RPMI8226 (cell line): ENCODE measurements at regions not wholly inside any gene's neighbourhood (a gene's known extent, or its start where the extent isn't known, plus 50 kb on each side); places are given as distances from the start of the nearest gene placed in this dataset.

Experiments
- DNase-seq: peaks from one replicate; pipeline ENCODE4 v3.0.0-alpha.2; 2015

DNA sequence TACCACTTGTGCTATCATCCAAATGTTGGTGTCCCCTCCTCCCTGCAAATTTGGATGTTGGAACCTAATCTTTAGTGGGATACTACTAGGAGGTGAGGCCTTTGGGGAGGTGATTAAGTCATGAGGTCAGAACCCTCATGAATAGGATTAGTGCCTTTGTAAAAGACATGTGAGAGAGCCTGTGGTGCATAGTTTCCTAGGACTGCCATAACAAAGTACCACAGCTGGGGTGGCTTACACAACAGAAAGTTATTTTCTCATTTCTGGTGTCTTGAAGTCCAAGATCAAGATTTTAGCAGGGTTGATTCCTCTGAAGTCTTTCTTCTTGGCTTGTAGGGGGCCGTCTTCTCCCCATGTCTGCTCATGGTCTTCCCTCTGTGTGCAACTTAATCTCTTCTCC lies 562.6 kb upstream of the ARGLU1 start:
- DNase-seq: no peak

DNA sequence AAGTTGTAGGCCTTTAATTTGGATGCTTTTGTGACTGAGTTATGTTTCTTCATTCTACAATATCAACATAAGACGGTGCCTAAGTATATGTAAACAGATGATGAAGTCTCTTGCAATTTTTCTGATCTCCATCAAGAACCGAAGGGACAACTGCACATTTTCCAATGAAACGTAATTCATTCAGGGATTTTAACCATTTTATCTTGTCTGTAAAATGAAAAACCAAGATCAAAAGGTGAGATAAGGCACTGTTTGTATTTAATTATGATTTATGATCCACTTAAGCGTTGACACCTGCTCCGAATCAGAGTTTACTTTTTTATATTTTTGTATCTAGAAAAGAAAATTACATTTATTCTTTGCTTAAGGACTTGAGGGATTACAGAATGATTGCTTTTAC lies 556.8 kb upstream of the ARGLU1 start:
- no peak for DNase-seq

DNA sequence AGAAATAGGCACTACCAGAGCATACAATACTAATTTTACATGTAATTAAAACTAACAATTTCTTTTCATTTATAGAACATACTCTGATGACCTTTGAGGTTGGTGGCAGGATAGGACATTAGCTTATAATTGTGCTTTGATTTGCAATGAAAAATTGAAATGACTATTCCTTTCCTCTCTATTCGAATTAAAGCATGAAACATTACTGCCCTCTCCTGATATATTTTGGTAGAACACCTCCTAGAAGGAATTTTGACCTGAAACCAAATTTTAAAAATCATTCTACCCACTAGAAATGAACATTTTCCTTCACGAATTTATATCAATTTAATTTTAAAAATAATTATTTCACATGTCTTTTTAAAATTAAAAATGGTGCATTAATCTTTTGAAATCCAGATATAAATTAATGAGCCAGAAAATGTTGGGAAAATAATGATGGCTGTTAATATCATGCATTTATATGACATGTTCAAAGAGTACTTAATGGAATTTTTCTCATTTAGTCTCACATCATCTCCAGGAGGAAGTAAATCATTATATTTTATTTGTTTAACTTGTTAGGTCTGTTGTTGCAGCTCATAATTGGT lies 556.3 kb upstream of the ARGLU1 start:
- DNase-seq: peak; percentile 10

DNA sequence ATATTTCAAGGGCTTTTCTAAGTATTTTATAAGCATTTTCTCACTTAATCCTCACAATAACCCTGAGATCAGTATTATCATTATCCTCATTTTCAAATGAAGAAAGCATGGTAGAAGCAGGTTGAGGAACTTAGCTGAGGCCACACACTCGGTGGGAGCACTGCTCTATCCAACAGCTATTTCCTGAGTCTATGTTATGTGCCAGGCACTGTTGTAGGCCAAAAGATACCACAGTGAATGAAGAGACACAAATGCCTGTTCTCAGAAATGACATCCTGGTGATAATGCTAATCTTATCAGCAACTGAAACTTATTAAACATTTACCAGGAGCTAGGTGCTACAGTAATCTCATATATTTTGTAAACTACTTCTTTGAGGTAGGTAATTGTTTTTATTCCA lies 553.9 kb upstream of the ARGLU1 start:
- DNase-seq: no peak

DNA sequence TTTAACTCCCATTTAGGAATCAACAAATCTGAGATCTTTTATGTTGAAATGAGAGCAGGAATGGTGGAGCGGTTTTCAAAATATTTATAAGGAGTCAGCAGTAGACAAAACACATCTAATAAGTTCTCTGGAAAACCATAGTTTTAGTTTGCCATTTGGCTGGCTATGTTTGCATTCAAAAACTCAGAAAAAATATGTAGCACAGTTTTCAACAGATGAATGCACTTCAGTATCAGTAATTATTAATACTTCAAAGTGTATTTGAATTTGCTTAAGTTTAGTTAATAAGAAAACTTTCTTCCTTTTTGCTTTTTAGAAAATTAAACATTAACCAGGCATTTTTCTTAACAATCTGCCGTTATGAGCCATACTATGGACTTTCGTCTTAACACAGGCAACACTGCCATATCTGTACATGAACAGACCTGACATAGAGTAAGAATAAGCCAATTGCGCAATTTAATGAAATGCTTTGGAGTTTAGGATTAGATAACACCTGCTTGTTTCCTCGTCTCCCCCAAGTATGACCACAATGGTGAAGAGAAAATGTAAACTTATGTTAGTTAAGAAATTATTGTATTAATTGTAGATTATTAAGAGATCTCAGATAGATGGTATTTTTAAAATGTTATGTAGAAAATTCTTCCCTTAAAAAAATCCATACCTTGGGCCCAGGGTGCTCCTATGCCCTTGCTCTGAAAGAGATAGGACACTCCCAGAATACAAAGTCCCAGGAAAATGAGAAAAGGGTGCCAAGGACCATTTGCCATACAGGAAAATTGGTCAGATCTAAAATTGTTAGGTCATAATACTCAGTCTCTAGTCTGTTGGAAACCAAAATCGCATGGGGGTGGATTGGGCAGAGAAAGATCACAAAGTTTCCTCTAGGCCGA lies 552.3 kb upstream of the ARGLU1 start:
- no peak for DNase-seq

DNA sequence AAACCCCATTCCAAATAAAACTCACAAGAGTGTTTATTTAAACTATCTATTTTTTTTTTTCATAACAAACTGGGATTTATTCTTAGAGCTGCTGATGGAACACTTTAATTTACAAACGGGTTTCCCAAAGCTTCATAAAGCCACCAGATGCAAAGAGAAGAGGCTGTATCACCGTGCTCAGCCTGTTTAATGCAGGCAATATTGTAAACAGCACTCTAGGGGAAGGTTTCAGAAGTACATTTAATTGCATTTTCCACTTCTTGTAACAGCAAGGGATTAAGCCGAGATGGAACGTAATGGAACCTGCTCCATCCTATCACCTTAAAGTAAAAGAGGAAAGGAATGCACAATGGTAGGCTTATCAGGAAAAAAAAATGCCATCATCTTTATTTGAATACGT lies 550.6 kb upstream of the ARGLU1 start:
- DNase-seq: no peak

DNA sequence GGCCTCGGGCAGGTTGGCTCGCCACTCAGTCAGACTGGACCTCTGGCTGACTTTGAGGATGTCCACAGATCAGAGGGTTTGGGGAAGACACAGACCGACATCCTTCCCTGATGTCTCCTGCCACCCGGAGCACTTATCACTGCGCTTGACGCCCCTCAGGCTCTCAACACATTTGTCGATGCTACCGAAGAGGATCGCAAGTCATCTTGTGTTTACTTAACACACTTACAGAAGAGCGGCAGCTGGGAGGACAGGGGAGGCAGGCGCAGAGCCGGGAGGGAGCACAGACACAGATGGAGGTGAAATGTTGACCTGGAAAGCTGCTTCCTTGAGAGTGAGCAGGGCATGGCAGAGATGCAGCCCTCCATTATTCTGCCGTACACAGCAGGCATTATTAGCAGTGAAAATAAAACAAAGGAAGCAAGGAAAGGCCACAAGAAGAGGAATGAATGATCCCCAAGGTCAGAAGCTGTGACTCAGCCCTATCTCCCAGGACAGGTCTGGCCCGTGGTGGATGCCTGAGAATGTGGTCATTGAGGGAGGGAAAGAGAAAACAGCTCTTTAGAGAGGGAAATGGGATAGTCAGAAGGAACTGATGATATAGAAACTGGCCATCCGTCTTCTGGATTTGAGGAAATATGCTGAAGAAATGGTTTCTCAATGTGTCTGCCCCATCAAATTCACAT lies 549.5 kb upstream of the ARGLU1 start:
- no peak for DNase-seq

DNA sequence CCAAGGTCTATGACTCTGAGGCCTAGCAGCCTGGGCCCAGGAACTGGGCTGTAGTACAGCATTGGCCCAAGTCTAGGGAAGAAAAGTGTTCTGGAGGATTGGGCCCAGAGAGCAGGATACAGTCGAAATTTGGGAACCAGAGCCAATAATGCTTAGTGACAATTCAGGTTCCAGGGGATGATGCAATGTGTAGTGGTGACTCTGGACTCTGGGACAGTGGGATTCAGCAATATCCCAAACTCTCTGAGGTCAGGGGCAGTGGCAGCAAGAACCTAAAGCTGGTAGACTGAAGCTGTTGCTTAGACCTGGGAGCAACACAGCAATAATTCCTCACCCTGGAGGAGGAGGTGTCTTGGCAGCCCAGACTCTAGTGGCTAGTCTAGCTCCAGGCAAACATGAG lies 545.5 kb upstream of the ARGLU1 start:
- DNase-seq: no peak

DNA sequence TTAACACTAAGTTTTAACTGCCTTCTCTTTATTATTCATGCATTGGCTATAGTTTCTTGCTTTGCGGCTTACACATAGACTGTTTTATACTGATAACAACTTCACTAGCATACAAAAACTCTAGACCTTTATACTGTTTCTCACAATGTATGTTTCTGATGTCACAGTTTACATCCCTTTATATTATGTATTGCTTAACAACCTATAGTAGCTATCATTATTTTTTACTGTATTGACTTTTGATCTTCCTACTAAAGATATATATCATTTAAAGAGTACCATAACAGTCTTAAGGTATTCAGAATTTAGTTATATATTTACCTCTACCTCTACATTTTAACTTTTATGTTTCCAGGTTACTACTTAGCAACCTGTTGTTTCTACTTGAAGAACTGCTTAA lies 543.3 kb upstream of the ARGLU1 start:
- DNase-seq: no peak

DNA sequence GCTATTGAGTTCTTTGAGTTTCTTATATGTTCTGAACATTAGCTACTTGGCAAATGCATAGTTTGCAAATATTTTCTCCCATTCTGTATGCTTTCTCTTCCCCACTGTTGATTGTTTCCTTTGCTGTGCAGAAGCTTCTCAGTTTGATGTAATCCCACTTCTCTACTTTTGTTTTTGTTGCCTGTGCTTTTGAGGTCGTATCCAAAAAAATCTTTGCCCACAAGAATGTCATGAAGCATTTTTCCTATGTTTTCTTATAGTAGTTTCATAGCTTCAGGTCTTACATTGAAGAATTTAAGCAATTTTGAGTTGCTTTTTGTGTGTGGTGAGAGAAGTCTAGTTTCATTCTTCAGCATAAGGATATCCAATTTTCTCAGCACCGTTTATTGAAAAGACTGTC lies 536.7 kb upstream of the ARGLU1 start:
- DNase-seq: no peak

DNA sequence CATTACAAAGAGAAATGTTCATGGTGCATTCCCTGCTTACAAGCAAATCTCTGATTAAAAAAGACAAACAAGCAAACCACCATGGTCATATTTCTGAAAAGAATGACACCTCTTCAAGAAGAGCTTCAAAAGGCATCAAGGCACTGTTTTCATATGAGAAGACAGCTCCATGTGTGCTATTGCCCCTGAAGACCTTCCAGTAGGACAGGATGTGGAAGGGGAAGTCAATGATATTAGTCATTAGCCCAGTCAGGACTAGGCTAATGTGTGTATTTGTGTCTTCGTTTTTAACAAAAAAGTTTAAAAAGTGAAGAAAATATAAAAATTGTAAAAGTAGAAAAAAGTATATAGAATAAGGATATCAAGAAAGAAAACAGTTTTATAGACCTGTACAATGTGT lies 534.7 kb upstream of the ARGLU1 start:
- no peak for DNase-seq

DNA sequence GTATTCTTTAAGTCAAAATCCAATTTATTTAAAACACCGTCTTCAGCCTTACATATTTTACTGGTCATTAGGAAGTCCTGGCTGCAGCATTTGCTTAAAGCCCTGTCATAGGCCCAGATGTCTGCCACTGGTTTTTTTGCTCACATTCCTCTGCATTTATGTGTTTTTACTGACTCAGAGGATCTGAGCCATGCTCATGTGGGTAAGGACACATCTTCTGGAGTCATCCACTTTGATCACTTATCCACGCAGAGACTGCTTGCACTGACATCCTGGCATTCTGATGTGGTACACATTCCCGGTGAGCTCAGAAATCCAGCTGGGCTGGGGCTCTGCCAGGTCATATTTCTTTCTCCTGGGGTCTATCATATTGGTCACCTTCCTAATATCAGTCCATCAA lies 531.7 kb upstream of the ARGLU1 start:
- DNase-seq: no peak

DNA sequence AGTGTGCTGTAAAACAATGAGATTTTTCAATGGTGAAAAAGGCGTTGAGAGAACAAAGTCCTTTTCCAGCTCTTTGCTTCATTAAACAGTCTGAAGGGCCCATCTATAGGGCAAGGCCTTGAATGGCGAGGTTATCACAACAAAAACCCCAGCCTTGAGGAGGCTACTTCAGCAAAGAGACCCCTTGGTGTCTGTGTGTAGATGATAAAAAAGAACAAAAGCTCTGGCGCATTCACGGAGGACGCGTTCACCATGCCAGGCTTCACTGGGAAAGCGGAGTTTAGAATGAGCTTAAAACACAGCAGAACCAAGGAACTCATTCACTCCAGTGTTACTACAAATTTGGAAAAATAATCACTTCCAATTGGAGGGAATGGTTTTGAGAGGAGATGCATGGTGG lies 530.0 kb upstream of the ARGLU1 start:
- no peak for DNase-seq

DNA sequence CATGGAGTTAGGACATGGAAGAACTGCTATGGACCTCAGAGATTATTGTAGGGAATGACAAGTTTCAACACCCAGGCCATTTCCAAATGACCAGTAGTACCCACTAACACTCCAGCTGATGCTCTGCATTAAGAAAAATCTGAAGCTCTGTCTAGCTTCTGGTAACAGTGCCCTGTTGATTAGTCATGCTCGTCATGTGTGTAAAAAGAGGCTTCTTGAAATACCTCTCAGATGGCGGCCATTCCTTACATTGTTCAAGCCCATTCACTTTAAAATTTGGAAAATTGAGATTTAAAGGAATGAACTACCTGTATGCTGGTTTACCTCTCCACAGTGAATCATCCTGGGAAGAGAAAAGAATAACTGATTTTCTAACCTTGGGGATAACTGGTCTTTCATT lies 527.9 kb upstream of the ARGLU1 start:
- DNase-seq: no peak

DNA sequence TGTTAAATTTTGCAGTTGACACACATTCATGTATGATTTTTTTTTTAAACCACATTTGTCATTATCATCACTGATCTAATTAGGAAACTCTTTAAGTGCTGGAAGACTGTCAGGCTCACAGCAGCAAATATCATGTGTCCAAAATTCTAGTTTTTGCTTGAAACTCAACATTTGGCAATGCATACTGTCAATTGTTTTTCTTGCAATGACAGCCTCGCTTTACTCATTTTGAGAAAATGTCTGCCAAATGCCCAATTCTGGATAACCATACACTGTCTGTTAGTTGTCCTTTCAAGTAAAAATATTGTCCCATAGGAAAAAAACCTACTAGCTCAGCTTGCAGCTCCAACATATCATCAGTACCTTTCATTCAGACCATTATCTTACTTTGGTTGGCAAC lies 523.9 kb upstream of the ARGLU1 start:
- no peak for DNase-seq

DNA sequence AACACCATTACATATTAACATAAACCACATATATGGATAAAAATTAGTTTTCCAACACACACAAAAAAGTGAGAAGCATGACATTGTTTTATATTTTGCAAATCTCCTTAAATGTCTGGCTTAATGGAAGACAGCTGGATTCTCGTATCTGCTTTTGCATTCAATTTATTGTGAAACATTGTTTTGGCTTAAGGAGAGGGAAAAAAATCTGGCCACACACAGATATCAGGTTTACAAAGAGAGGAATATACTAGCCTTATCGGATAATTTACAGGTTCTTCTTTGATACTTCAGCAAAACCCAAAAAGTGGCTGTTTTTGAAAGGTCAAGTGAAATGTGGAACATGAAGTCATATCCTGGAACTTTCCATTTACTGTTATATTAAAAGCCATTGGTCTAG lies 523.5 kb upstream of the ARGLU1 start:
- DNase-seq: no peak

DNA sequence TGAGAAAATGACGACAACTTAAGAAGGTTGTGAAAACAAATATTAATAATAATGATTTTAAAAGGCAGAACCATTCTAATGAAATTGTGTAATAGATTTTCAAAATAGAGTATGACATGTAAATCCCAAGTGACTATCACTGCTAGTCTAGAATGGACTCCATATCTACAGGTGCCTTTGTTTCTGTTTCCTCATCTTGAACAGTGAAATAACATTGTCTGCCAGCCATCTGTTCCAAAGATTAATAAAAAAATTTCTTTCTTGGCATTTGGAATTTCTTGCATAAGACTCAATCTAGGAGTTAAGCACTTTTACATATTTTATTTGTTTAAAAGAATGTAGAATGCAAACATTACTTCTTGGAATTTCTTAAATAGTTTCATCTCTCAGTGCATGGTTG lies 520.1 kb upstream of the ARGLU1 start:
- no peak for DNase-seq

DNA sequence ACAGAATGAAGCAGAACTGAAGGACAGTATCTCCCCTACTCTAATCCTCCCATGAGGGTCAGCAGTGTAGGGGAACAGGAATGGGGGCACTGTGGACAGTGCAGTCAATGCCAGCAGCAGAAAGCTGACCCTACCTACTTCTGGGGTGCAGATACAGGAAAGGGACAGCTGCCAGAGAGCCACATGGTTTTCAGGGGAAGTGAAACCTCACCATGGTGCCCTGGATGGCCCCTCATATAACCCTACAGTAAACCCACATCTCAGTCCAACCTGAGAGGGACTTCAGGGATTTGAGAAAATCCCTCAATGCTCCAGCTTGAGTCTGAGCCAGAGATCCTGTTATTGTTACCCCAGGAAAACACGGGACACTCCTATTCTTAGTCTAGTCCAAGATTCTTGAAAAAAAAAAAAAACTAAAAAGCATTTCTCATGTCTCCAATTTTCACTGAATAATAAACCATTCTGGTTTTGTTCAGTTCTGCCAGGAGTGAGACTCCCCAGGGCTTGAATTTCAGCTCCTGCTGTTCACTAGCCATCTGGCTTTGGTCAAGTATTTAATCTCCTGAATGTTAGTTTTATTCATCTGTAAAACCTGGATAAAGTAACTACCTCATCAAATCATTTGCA lies 511.6 kb upstream of the ARGLU1 start:
- peak; percentile 15 for DNase-seq

DNA sequence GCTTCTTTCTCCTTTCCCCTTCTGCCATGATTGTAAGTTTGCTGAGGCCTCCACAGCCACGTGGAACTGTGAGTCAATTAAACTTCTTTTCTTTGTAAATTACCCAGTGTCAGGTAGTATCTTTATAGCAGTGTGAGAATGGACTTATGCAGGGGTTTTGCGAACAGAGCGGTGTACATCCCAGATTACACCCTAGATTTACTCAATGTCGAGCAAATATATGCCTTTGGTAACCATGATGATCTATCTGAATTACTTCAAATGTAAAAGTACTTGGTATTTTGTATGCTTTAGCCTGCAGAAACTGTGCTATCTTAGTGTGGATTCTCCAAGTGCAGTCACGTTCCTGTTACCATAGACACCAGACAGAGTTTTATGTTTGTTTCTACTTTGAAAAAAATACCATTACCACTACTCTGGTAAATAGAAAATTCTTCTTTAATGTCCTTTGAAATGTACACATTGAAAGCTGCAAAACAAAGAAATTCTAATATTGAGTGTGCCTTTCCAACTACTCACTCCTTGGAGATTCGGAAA lies 510.4 kb upstream of the ARGLU1 start:
- DNase-seq: no peak

DNA sequence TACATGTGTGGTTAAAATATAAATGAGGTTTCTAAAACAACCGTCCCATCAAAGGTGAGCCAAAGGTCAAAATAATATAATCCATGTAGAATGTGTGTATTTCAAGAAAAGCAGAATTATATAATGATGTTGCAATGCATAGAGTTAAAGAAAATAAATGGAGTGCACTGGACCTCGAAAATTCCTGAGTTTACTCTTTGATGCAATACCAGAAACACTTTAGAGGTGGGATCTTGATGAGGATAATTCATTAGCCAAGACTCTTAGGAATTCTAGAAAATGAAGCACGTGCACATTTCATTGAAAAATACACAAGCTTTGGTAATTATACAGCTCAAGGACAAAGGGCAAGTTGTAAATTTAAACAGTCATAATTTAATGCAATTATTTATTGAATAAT lies 508.9 kb upstream of the ARGLU1 start:
- no peak for DNase-seq

DNA sequence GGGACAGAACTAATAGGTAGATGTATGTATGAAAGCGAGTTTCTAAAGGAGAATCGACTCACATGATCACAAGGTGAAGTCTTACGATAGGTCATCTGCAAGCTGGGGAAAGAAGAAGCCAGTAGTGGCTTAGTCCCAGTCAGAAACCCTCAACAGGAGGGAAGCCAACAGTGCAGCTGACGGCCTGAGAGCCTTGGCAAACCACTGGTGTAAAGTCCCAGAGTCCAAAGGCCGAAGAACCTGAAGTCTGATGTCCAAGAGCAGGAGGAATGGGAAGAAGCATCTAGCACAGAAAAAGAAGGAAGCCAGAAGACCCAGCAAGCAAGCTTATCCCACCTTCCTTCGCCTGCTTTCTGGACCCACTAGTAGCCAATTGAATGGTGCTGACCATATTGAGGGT lies 507.6 kb upstream of the ARGLU1 start:
- DNase-seq: no peak

DNA sequence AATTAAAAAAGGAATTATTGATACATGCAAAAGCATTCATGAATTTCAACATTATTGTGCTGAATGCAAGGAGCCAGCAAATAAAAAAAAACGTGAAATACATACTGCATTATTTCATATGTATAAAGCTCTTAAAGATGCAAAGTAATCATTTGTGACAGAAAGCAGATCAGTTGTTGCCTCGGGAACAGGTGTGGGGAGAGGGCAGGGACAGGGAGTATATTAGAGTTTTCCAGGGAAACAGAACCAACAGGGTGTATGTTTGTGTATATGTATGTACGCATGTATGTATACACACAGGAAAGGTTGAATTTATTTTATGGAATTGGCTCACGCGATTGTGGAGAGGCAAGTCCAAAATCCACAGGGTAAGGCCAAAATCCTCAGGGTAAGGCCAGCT lies 502.9 kb upstream of the ARGLU1 start:
- DNase-seq: no peak

DNA sequence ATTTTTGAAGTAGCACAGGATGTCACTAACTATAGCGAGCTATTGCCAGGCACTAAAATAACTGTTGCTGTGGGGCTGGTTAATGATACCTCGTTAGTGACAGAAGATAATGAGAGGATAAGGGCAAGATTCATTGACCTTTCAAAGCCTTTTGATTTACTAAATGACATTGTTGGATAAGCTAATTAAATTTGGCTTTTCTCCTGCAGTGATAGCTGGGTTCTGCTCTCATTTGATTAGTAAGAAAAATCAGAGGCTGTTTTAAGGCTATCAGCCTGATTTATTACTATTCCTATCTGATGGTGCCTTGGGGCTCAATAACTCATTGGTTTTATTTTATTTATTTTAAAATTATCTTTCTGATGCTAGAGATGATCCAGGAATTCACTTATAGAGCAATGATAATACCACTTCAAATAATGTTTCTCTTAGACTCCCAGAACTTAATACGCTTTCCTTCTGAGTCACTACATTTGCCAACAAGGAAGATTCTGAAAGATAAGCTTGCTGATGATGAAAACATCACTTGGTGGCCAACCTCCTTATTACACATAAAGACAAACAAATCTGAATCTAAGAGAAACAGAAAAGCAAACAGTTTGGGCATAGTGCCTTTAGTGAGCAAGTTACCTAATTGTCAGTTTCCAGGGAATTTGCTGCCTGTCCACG lies 501.3 kb upstream of the ARGLU1 start:
- no peak for DNase-seq
